HCT116 (cell line): ENCODE measurements at regions not wholly inside any gene's neighbourhood (a gene's known extent, or its start where the extent isn't known, plus 50 kb on each side); places are given as distances from the start of the nearest gene placed in this dataset.

Experiments
- ATAC-seq: fragments of 200-7000 bp; cut with Tn5 transposase; 2 replicates; pipeline ENCODE4 v1.9.1; 2020; ENCODE audit warnings: mild to moderate bottlenecking, moderate library complexity
- BruUV-seq: library from RNA; stranded (reverse); fragments of 400-500 nt; replicated peaks from 2 replicates; lab custom pipeline; 2021; lab: Mats Ljungman, UMichigan
- CTCF ChIA-PET: fragments of 300-600 bp; sonication (Branson Sonifier 250); formaldehyde crosslinking; loops from one replicate; lab custom pipeline; 2021; ENCODE audit warnings: antibody characterized with exemption; lab: Charles Lee
- POLR2A ChIA-PET: fragments of 300-600, 350-600 bp; sonication (Branson Sonifier 250); formaldehyde crosslinking; loops from one replicate; lab custom pipeline; 2021; ENCODE audit warnings: antibody characterized with exemption; lab: Charles Lee
- RAD21 ChIA-PET, 2 experiments: fragments of 300-600 bp; sonication (Branson Sonifier 250); formaldehyde crosslinking; loops; one replicate each; lab custom pipeline; 2023; ENCODE audit warnings: low total read pairs in 2 of 2; ENCODE audit not compliant: uncharacterized antibody in 2 of 2, unreplicated experiment in 2 of 2, low non-redundant PET in 1 of 2; lab: Charles Lee
- DNase-seq: peaks from one replicate; pipeline ENCODE4 v3.0.0-alpha.2; 2010; ENCODE audit warnings: low read depth, low spot score
- H2AFZ ChIP-seq: fragments of 200-600 bp; shearing (Covaris generic), sonication (generic); 2 replicates; pipeline ENCODE4 v1.6.1; 2017; ENCODE audit warnings: low read depth, mixed run types, mixed read lengths, antibody characterized with exemption, low read length; ENCODE audit not compliant: poor library complexity, severe bottlenecking
- H3K27ac ChIP-seq: 2 replicates; pipeline ENCODE4 v1.5.1; 2012; ENCODE audit warnings: low read depth, low read length
- H3K27me3 ChIP-seq: fragments of 200-600 bp; sonication (generic); 2 replicates; pipeline ENCODE4 v1.6.1; 2016; ENCODE audit warnings: mixed run types, low read length, mixed read lengths; ENCODE audit not compliant: insufficient read depth
- H3K36me3 ChIP-seq, 2 experiments: fragments of 200-500 bp in 1 of 2; fragments of 200-600 bp in 1 of 2; sonication (Bioruptor generic) in 1 of 2; sonication (generic) in 1 of 2; 2 replicates each; pipeline versions ENCODE4 v1.5.1 to v1.6.1; 2014 to 2016; ENCODE audit warnings: low read length in 2 of 2, inconsistent platforms in 1 of 2, mixed read lengths in 1 of 2, mixed run types in 1 of 2; ENCODE audit not compliant: insufficient read depth in 2 of 2, control insufficient read depth in 1 of 2
- H3K4me1 ChIP-seq, 2 experiments: fragments of 200-600 bp in 1 of 2; sonication (generic) in 1 of 2; 2 replicates each; pipeline versions ENCODE4 v1.5.1 to v1.6.1; 2012 to 2017; ENCODE audit warnings: low read length in 2 of 2, inconsistent platforms in 1 of 2, mild to moderate bottlenecking in 1 of 2, mixed read lengths in 1 of 2, mixed run types in 1 of 2, moderate library complexity in 1 of 2; ENCODE audit not compliant: insufficient read depth in 2 of 2, control insufficient read depth in 1 of 2
- H3K4me2 ChIP-seq: fragments of 200-600 bp; sonication (generic); 2 replicates; pipeline ENCODE4 v1.6.1; 2017; ENCODE audit warnings: mixed run types, low read length, mixed read lengths
- H3K4me3 ChIP-seq, 2 experiments: fragments of 200-600 bp in 1 of 2; sonication (generic) in 1 of 2; replicated peaks in 1 of 2; 2 replicates each; pipeline ENCODE4 v1.5.1; 2011 to 2016; ENCODE audit warnings: low read length in 2 of 2, control low read depth in 1 of 2, low read depth in 1 of 2, mild to moderate bottlenecking in 1 of 2, mixed read lengths in 1 of 2, mixed run types in 1 of 2
- H3K79me2 ChIP-seq: fragments of 200-600 bp; sonication (generic); 2 replicates; pipeline ENCODE4 v1.6.1; 2017; ENCODE audit warnings: mild to moderate bottlenecking, mixed run types, low read length, moderate library complexity, mixed read lengths; ENCODE audit not compliant: insufficient read depth
- H3K9ac ChIP-seq: fragments of 200-600 bp; sonication (generic); 2 replicates; pipeline ENCODE4 v1.6.1; 2016; ENCODE audit warnings: low read length, mixed read lengths
- H3K9me2 ChIP-seq: fragments of 200-600 bp; sonication (generic), shearing (Covaris generic); 2 replicates; pipeline ENCODE4 v1.6.1; 2017; ENCODE audit warnings: mixed run types, mild to moderate bottlenecking, moderate library complexity; ENCODE audit not compliant: insufficient read depth
- H3K9me3 ChIP-seq, 2 experiments: fragments of 200-500 bp in 1 of 2; fragments of 200-600 bp in 1 of 2; sonication (Bioruptor generic) in 1 of 2; sonication (generic) in 1 of 2; 2 replicates each; pipeline ENCODE4 v1.6.1; 2014 to 2017; ENCODE audit warnings: low read length in 2 of 2, mixed read lengths in 2 of 2, inconsistent platforms in 1 of 2, low read depth in 1 of 2, mild to moderate bottlenecking in 1 of 2, mixed run types in 1 of 2, moderate library complexity in 1 of 2; ENCODE audit not compliant: control insufficient read depth in 1 of 2, insufficient read depth in 1 of 2
- H4K20me1 ChIP-seq: fragments of 200-600 bp; sonication (generic), shearing (Covaris generic); 2 replicates; pipeline ENCODE4 v1.6.1; 2017; ENCODE audit warnings: mixed run types, mild to moderate bottlenecking, moderate library complexity; ENCODE audit not compliant: insufficient read depth
- CEBPB ChIP-seq: IDR thresholded peaks from 2 replicates; pipeline ENCODE4 v1.6.1; 2012; ENCODE audit warnings: low read depth
- CTCF ChIP-seq, 3 experiments: fragments of 200-600 bp in 1 of 3; sonication (generic) in 1 of 3; IDR thresholded peaks in 2 of 3; conservative IDR thresholded peaks in 1 of 3; 2 replicates each; pipeline ENCODE4 v1.5.1; 2012 to 2017; ENCODE audit warnings: low read depth in 2 of 3, low read length in 2 of 3, antibody characterized with exemption in 1 of 3, borderline replicate concordance in 1 of 3, control low read depth in 1 of 3, mild to moderate bottlenecking in 1 of 3, mixed read lengths in 1 of 3, mixed run types in 1 of 3, moderate library complexity in 1 of 3; ENCODE audit not compliant: insufficient read depth in 1 of 3
- EGR1 ChIP-seq: IDR thresholded peaks from 2 replicates; pipeline ENCODE4 v1.6.1; 2012; ENCODE audit warnings: low read depth
- EZH2 ChIP-seq: fragments of 200-600 bp; sonication (generic); IDR thresholded peaks from 2 replicates; pipeline ENCODE4 v1.6.1; 2017; ENCODE audit warnings: antibody characterized with exemption, mixed run types
- FOSL1 ChIP-seq: IDR thresholded peaks from 2 replicates; pipeline ENCODE4 v1.6.1; 2012; ENCODE audit warnings: low read depth
- JUND ChIP-seq: IDR thresholded peaks from 2 replicates; pipeline ENCODE4 v1.6.1; 2012
- POLR2AphosphoS5 ChIP-seq: IDR thresholded peaks from 2 replicates; pipeline ENCODE4 v1.6.1; 2011; ENCODE audit warnings: mild to moderate bottlenecking, low read depth, low read length, moderate library complexity
- REST ChIP-seq: IDR thresholded peaks from 2 replicates; pipeline ENCODE4 v1.6.1; 2012; ENCODE audit warnings: low read depth
- SRF ChIP-seq: IDR thresholded peaks from 2 replicates; pipeline ENCODE4 v1.6.1; 2012; ENCODE audit warnings: low read depth
- TCF7L2 ChIP-seq: IDR thresholded peaks from 2 replicates; pipeline ENCODE4 v1.7.0; 2011; ENCODE audit warnings: borderline replicate concordance, inconsistent platforms; ENCODE audit not compliant: insufficient read depth, insufficient read length; ENCODE audit errors: extremely low read depth
- ZNF274 ChIP-seq: fragments of 200-500 bp; sonication (Bioruptor generic); IDR thresholded peaks from 2 replicates; pipeline ENCODE4 v1.6.1; 2014; ENCODE audit warnings: mild to moderate bottlenecking, low read depth, low read length, inconsistent platforms
- intact Hi-C: fragments of 100-400 bp; cut with micrococcal nuclease; formaldehyde crosslinking; loops from 2 replicates; pipeline ENCODE4 v1.10.0; 2022

- no peak for ATAC-seq
- H2AFZ ChIP-seq = no peak overlapping the region
- intact Hi-C loops = no loop called here
- TF ChIP-seq TCF7L2 (no peak), EGR1 (no peak), POLR2AphosphoS5 (no peak)
- TF ChIP-seq, all 23 proteins: peak for 0
- DNase-seq = no peak
- no TSS peak for BruUV-seq
- Histone ChIP-seq H3K9me3 (peaks cover 4 to 17% of the 10 kb centered on the region in 2 experiments; a peak in 2 of 4 replicates), H3K4me2 (no peak overlapping the region), H3K4me1 (no peaks in the 10 kb centered on the region), H4K20me1 (no peaks in the 10 kb centered on the region), H3K9ac (no peak overlapping the region), H3K4me3 (no peak overlapping the region), H3K9me2 (no peaks in the 10 kb centered on the region), H3K79me2 (no peaks in the 10 kb centered on the region), H3K27me3 (no peaks in the 10 kb centered on the region), H3K36me3 (no peaks in the 10 kb centered on the region), H3K27ac (no peak overlapping the region)
- ChIA-PET RAD21 (no interaction called here), POLR2A (no interaction called here), CTCF (no interaction called here)
Measured at GRCh38 chr16:64312980-64313379, 808.9 kb downstream of the CDH11 start.

- H3K4me2 ChIP-seq = no peak overlapping the region
- ChIA-PET POLR2A (no interaction called here), CTCF (no interaction called here), RAD21 (no interaction called here)
- H3K9me3 ChIP-seq = peaks cover 0 to 17% of the 10 kb centered on the region in 2 experiments; a peak in 2 of 4 replicates
- no peak overlapping the region for H3K9ac ChIP-seq
- no peaks in the 10 kb centered on the region for H3K4me1 ChIP-seq
- DNase-seq = no peak
- H3K36me3 ChIP-seq = no peaks in the 10 kb centered on the region
- no peaks in the 10 kb centered on the region for H3K79me2 ChIP-seq
- H3K4me3 ChIP-seq = no peak overlapping the region
- H2AFZ ChIP-seq = no peak overlapping the region
- H4K20me1 ChIP-seq = no peaks in the 10 kb centered on the region
- BruUV-seq = no TSS peak
- TF ChIP-seq EZH2 (no peak), EGR1 (no peak), TCF7L2 (no peak), REST (no peak), FOSL1 (no peak), CTCF (IDR thresholded peaks at IDR 0.05 in 2 of 3, conservative IDR thresholded peaks at IDR 0.05 in 1 of 3; ENCODE audit: borderline replicate concordance in 1 of 3, insufficient read depth in 1 of 3, low read depth in 2 of 3, low read length in 2 of 3) (no peak), SRF (no peak), JUND (no peak), CEBPB (no peak), ZNF274 (no peak)
- no peak for ATAC-seq
- intact Hi-C loops = no loop called here
- no peaks in the 10 kb centered on the region for H3K9me2 ChIP-seq
- H3K27me3 ChIP-seq = no peaks in the 10 kb centered on the region
- H3K27ac ChIP-seq = no peak overlapping the region
Measured at GRCh38 chr16:64312292-64312691, 809.6 kb downstream of the CDH11 start.
